ENCODE measurements at regions not wholly inside any gene's neighbourhood (a gene's known extent, or its start where the extent isn't known, plus 50 kb on each side); places are given as distances from the start of the nearest gene placed in this dataset.

DNA sequence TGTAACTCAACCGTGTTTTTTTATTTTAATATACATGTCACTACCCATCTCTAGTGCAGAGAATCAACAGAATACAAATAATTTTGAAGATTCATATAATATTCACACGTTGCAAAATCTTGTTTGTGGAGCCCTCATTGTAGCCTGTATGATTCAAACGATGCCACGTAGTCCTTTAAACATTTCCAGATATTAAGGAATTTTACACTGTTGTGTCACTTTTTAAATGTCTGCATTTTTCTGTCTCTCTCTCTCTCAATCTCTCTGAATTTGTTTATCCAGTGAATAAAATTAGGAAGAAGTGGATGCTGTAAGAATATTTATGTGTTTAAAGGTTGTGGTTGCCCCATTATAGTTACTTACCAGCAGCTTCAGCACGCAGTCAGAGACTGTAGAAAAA lies 262.0 kb downstream of the PAX1 start:
- Histone ChIP-seq H3K27me3 (ENCODE audit: control insufficient read depth, insufficient read depth, low read length) (no peaks in the 10 kb centered on the region), H3K36me3 (ENCODE audit: control insufficient read depth, insufficient read depth, low read length) (no peaks in the 10 kb centered on the region), H3K4me3 (ENCODE audit: low read depth, low read length) (no peak overlapping the region)
- no peak for DNase-seq (ENCODE audit: low read depth)
- TF ChIP-seq, protein P1, sequence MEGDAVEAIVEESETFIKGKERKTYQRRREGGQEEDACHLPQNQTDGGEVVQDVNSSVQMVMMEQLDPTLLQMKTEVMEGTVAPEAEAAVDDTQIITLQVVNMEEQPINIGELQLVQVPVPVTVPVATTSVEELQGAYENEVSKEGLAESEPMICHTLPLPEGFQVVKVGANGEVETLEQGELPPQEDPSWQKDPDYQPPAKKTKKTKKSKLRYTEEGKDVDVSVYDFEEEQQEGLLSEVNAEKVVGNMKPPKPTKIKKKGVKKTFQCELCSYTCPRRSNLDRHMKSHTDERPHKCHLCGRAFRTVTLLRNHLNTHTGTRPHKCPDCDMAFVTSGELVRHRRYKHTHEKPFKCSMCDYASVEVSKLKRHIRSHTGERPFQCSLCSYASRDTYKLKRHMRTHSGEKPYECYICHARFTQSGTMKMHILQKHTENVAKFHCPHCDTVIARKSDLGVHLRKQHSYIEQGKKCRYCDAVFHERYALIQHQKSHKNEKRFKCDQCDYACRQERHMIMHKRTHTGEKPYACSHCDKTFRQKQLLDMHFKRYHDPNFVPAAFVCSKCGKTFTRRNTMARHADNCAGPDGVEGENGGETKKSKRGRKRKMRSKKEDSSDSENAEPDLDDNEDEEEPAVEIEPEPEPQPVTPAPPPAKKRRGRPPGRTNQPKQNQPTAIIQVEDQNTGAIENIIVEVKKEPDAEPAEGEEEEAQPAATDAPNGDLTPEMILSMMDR (IDR thresholded peaks at IDR 0.05; ENCODE audit: insufficient read depth, low read length, poor library complexity, severe bottlenecking): no peak

DNA sequence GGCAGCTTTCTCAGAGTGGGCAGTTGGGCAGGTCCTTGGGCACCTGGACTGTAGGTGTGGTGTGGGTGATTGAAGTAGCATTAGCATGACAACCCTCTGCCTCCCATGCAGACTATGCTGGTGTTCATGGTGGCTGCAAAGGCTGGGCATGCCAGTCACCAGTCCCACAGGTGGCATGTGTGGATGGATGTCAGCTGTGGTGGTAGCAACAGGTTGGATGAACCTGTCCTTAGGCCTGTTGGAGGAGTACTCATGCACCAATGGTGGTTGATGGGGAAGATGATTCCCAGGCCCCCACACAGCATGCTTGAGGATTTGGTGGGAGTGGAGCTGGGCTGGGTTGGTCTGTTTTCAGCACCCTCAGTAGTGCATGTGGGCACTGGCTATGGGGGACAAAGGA lies 251.1 kb downstream of the PAX1 start:
- H3K36me3 ChIP-seq (ENCODE audit: control insufficient read depth, insufficient read depth, low read length): no peaks in the 10 kb centered on the region
- TF ChIP-seq, protein P1 (IDR thresholded peaks at IDR 0.05; ENCODE audit: insufficient read depth, low read length, poor library complexity, severe bottlenecking): no peak
- no peak for DNase-seq (ENCODE audit: low read depth)
- H3K4me3 ChIP-seq (ENCODE audit: low read depth, low read length): no peak overlapping the region
- H3K27me3 ChIP-seq (ENCODE audit: control insufficient read depth, insufficient read depth, low read length): no peaks in the 10 kb centered on the region

DNA sequence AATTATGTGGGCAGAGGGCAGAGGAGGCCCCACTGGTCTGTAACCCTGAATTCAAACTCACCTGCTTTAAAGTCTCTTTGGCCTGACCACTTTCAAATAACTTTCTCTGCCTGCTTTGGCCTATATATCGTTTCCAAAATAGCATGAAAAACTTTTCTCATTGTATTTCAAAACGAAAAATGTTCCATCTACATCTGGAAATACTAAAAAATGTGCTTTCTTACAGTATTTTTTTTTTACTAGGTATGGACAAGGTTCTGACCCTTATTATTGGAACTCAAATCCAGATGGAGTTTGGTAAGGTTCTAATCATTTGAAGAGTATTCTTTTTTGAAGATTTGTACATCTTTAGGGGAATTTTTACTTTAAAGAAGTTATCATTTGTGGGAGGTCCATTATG lies 241.9 kb downstream of the PAX1 start:
- DNase-seq (ENCODE audit: low read depth): no peak
- TF ChIP-seq, protein P1 (IDR thresholded peaks at IDR 0.05; ENCODE audit: insufficient read depth, low read length, poor library complexity, severe bottlenecking): no peak
- no peaks in the 10 kb centered on the region for H3K27me3 ChIP-seq (ENCODE audit: control insufficient read depth, insufficient read depth, low read length)
- no peak overlapping the region for H3K4me3 ChIP-seq (ENCODE audit: low read depth, low read length)
- H3K36me3 ChIP-seq (ENCODE audit: control insufficient read depth, insufficient read depth, low read length): no peaks in the 10 kb centered on the region

DNA sequence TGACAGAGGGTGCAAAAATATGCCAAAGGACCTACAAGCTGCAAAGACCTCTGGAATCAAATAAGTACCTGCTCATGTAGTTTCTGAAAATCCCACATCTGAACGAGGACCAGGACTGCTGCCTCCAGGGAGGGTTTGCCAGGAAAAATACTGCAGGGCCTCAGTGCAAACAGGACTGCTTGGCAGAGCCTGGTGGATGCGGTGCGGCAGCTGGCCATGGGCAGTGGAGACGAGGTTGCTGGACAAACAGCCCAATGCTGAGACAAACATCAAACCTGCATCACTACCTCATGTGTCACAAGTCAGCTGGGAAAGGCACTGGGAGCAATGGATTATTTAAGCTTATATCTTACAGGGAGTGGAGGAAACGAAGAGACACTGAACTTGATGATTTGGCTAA lies 238.8 kb downstream of the PAX1 start:
- no peak for DNase-seq (ENCODE audit: low read depth)
- Histone ChIP-seq H3K27me3 (ENCODE audit: control insufficient read depth, insufficient read depth, low read length) (no peaks in the 10 kb centered on the region), H3K4me3 (ENCODE audit: low read depth, low read length) (no peak overlapping the region), H3K36me3 (ENCODE audit: control insufficient read depth, insufficient read depth, low read length) (no peaks in the 10 kb centered on the region)
- TF ChIP-seq, protein P1 (IDR thresholded peaks at IDR 0.05; ENCODE audit: insufficient read depth, low read length, poor library complexity, severe bottlenecking): no peak

DNA sequence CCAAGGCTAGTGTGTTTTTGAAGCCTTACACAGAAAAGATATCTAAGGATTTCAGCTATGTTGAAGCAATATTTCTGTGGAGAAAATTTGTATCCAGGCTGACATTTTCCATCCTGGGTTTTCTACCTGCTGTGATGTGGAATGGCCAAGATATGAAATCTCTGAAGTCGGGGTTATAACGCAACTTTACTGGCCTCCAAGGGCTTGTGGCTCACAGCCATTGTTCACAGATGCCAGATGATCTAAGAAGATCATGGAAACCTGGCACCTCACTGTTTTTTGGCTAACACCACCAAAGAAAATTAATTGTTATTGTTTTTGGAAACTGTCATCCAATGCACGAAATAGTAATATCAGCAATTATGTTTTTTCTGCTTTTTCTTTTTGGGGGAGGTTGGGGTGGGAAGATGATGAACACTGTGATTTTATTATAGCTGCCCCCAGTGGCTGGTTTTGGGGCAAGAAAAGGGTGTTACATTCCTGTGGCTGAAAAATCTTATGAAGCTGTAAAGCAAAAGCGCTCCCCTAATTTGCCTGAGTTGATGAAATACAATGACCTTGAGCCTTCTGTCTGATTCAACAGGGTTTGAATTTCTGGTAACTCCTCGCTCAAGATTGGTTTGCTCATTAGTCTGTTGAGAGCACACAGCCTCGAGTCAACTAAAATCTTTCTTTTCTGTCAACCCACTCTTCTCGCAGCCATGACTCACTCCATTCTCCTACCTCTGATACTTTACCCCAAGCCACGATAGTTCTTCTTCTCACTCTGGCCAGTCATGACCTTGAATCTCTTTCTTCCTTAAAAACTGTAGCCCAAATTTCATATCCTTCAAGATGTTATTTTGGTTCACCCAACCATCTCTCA lies 236.7 kb downstream of the PAX1 start:
- TF ChIP-seq, protein P1 (IDR thresholded peaks at IDR 0.05; ENCODE audit: insufficient read depth, low read length, poor library complexity, severe bottlenecking): no peak
- H3K27me3 ChIP-seq (ENCODE audit: control insufficient read depth, insufficient read depth, low read length): no peaks in the 10 kb centered on the region
- DNase-seq (ENCODE audit: low read depth): no peak
- H3K4me3 ChIP-seq (ENCODE audit: low read depth, low read length): no peak overlapping the region
- H3K36me3 ChIP-seq (ENCODE audit: control insufficient read depth, insufficient read depth, low read length): no peaks in the 10 kb centered on the region

Measured in kidney epithelial cell (primary cell).